Naive B cell (primary cell): ENCODE measurements at regions not wholly inside any gene's neighbourhood (a gene's known extent, or its start where the extent isn't known, plus 50 kb on each side); places are given as distances from the start of the nearest gene placed in this dataset.
"Not testable (repeated sequence)": the region's sequence is repeated elsewhere in the genome, so short reads cannot be mapped to it uniquely, and the experiment has no call there.

ENCODE experiments used
- ATAC-seq, 2 donors: fragments of 150-1000 bp; cut with Tn5 transposase; 2 replicates each; pipeline ENCODE4 v1.10.0; 2021; ENCODE audit warnings: low read depth in 2 of 2, mild to moderate bottlenecking in 2 of 2, moderate library complexity in 2 of 2
- DNase-seq: peaks from one replicate; pipeline ENCODE4 v3.0.0; 2022
- H3K27ac Mint-ChIP-seq, 6 donors: one replicate each; pipeline ENCODE4 v1.8.0; 2020 to 2022; ENCODE audit warnings: mild to moderate bottlenecking in 6 of 6, mixed read lengths in 6 of 6, moderate library complexity in 5 of 6, inconsistent platforms in 2 of 6
- H3K27me3 Mint-ChIP-seq, 3 donors: one replicate each; pipeline ENCODE4 v1.8.0; 2021 to 2022; ENCODE audit warnings: mixed read lengths in 3 of 3, mild to moderate bottlenecking in 1 of 3
- H3K36me3 Mint-ChIP-seq, 2 donors: one replicate each; pipeline ENCODE4 v1.8.0; 2020 to 2022; ENCODE audit warnings: mixed read lengths in 2 of 2, inconsistent platforms in 1 of 2, mild to moderate bottlenecking in 1 of 2
- H3K4me1 Mint-ChIP-seq, 3 donors: one replicate each; pipeline ENCODE4 v1.8.0; 2020 to 2022; ENCODE audit warnings: mixed read lengths in 3 of 3, inconsistent platforms in 1 of 3, mild to moderate bottlenecking in 1 of 3, moderate library complexity in 1 of 3
- H3K4me3 Mint-ChIP-seq, 8 donors: one replicate each; pipeline ENCODE4 v1.8.0; 2020 to 2022; ENCODE audit warnings: mild to moderate bottlenecking in 8 of 8, mixed read lengths in 8 of 8, moderate library complexity in 8 of 8, inconsistent platforms in 2 of 8
- H3K9me3 Mint-ChIP-seq, 7 donors: one replicate each; pipeline ENCODE4 v1.8.0; 2020 to 2022; ENCODE audit warnings: mixed read lengths in 7 of 7, mild to moderate bottlenecking in 5 of 7, inconsistent platforms in 2 of 7, moderate library complexity in 1 of 7

DNA sequence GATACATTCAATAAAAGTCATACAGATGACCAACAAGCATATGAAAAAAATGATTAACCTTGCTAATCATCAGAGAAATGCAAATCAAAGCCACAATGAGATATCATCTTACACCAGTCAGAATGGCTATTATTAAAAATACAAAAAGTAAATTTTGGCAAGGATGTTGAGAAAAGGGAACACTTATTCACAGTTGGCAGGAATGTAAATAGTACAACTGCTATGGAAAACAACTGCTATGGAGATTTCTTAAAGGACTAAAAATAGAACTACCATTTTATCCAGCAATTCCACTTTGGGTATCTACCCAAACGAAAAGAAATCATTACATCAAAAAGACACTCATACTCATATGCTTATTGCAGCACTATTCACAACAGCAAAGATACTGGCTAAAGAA, 1121.8 kb downstream of the TBL1XR1 start:
- peaks cover 1 to 13% (median 10%) of the 10 kb centered on the region in 7 donors for H3K9me3 Mint-ChIP-seq
- H3K4me1 Mint-ChIP-seq = no peaks in the 10 kb centered on the region
- no peak overlapping the region for H3K27ac Mint-ChIP-seq
- no peak overlapping the region for H3K4me3 Mint-ChIP-seq
- no peaks in the 10 kb centered on the region for H3K27me3 Mint-ChIP-seq
- DNase-seq = no peak
- no peak for ATAC-seq
- H3K36me3 Mint-ChIP-seq = no peaks in the 10 kb centered on the region

DNA sequence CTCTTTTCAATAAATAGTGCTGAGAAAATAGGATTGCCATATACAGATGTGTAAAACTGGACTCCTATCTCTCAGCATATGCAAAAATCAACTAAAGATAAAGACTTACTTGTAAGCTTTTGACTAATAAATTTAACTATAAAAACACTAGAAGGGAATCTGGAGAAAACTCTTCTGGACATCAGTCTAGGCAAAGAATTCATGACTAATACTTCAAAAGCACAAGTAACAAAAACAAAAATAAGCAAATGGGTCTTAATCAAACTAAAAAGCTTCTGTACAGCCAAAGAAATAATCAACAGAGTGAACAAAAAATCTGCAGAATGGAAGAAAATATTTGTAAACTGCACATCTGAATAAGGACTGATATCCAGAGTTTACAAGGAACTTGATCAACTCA, 1122.2 kb downstream of the TBL1XR1 start:
- no peaks in the 10 kb centered on the region for H3K4me1 Mint-ChIP-seq
- H3K27ac Mint-ChIP-seq = no peak overlapping the region
- H3K36me3 Mint-ChIP-seq = no peaks in the 10 kb centered on the region
- ATAC-seq = no peak
- no peaks in the 10 kb centered on the region for H3K27me3 Mint-ChIP-seq
- H3K9me3 Mint-ChIP-seq = peaks cover 1 to 13% (median 8%) of the 10 kb centered on the region in 7 donors
- DNase-seq = no peak
- no peak overlapping the region for H3K4me3 Mint-ChIP-seq

DNA sequence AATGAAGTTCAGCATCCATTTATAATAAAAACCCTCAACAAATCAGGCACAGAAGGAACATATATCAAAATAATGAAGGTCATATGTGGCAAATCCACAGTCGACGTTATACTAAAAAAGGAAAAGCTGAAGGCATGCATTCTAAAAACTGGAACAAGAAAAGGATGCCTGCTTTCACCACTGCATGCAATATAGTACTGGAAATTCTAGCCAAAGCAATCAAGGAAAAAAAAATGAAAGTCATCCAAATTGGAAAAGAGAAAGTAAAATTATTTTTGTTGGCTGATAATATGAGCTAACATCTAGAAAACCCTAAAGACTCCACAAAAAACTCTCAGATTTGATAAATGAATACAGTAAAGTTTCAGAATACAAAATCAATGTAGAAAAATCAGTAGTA, 1123.2 kb downstream of the TBL1XR1 start:
- Mint-ChIP-seq H3K27ac (no peak overlapping the region), H3K36me3 (no peaks in the 10 kb centered on the region), H3K27me3 (no peaks in the 10 kb centered on the region), H3K4me1 (no peaks in the 10 kb centered on the region), H3K9me3 (peaks cover 0 to 13% (median 5%) of the 10 kb centered on the region in 7 donors), H3K4me3 (no peak overlapping the region)
- ATAC-seq (no peak), DNase-seq (no peak)

DNA sequence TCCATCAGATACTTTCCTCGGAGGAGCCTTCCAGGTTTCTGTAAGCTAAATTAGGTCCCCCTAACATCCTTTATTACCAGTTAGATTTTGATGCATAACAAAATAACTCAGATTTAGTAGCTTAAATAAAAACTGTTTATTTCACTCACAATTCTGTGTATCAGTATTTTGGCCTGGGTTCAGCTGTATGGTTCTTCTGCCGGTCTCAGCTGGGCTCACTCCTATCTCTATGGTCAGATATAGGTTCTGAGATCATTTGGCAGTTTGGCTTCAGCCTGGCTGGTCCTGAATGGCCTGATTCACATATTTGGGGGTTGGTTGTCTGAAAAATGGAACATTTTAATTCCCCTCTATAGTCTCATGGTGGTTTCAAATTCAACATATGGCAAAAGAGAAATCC, 1125.3 kb downstream of the TBL1XR1 start:
- no peaks in the 10 kb centered on the region for H3K36me3 Mint-ChIP-seq
- DNase-seq = no peak
- no peak for ATAC-seq
- peaks cover 0 to 12% (median 4%) of the 10 kb centered on the region in 7 donors for H3K9me3 Mint-ChIP-seq
- H3K4me3 Mint-ChIP-seq = no peak overlapping the region
- no peaks in the 10 kb centered on the region for H3K27me3 Mint-ChIP-seq
- no peaks in the 10 kb centered on the region for H3K4me1 Mint-ChIP-seq
- H3K27ac Mint-ChIP-seq = no peak overlapping the region

DNA sequence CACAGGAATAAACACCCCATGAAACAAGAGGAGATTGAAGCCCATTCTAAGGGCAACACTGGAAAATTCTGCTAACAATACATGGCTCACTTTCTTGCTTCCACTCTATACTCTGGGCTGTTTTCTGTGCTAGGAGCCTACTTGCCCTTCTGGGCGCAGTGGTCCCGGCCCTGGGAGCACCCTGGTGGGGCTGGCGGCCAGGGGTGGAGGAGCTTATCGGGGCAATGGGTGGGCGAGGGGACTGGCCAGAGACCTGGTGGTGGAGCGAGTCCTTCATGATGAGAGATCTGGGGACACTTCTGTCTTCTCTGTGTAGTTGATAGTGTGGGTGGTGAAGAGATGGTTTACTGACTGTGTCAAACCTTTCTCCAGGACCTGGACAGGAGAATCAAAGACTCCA, 1128.5 kb downstream of the TBL1XR1 start:
- Mint-ChIP-seq H3K4me1 (no peaks in the 10 kb centered on the region), H3K9me3 (peaks cover 0 to 4% (median 0%) of the 10 kb centered on the region in 7 donors), H3K4me3 (no peak overlapping the region), H3K36me3 (no peaks in the 10 kb centered on the region), H3K27me3 (no peaks in the 10 kb centered on the region), H3K27ac (no peak overlapping the region)
- ATAC-seq (no peak), DNase-seq (no peak)

DNA sequence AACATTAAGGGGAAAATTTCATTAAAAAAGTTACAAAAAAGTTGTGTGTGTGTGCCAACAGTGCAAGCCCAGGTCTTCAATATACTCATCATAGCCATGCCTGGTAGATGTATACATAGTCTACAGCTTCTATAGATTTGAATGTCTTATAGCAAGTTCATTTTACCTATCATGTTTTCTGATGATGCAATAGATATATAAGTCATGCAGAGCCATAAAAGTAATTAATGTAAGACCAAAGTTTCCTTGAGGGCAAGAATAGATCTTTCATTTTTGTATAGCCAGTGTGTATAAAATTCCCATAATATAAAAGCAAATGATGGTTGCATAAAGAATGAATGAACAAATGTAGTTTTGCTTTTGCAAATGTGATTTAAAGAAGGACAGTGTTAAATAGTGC, 1138.4 kb downstream of the TBL1XR1 start:
- DNase-seq (no peak), ATAC-seq (no peak)
- Mint-ChIP-seq H3K4me3 (no peak overlapping the region), H3K27ac (no peak overlapping the region), H3K9me3 (peaks cover 0 to 11% (median 0%) of the 10 kb centered on the region in 7 donors), H3K4me1 (no peaks in the 10 kb centered on the region), H3K36me3 (no peaks in the 10 kb centered on the region), H3K27me3 (no peaks in the 10 kb centered on the region)

DNA sequence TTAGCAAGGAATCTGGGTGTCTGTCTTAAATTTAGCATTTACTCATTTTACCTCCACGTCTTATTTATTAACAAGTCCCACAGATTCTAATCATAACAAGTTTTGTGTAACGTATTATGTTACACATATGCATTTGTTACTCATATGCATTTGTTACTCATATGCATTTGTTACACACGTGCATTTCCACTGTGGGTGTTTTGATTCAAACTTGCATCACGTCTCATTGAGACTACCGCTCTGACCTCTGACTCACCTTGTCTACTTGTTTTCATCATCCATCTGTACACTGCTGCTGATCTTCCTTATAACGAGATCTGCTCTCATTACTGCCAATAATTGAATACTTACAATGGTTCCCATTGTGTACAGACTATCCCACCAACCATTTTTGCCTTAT, 1141.4 kb downstream of the TBL1XR1 start:
- Mint-ChIP-seq H3K36me3 (no peaks in the 10 kb centered on the region), H3K27me3 (no peaks in the 10 kb centered on the region), H3K9me3 (peaks cover 0 to 11% (median 0%) of the 10 kb centered on the region in 7 donors), H3K4me3 (no peak overlapping the region), H3K4me1 (no peaks in the 10 kb centered on the region), H3K27ac (no peak overlapping the region)
- DNase-seq (no peak), ATAC-seq (no peak)

DNA sequence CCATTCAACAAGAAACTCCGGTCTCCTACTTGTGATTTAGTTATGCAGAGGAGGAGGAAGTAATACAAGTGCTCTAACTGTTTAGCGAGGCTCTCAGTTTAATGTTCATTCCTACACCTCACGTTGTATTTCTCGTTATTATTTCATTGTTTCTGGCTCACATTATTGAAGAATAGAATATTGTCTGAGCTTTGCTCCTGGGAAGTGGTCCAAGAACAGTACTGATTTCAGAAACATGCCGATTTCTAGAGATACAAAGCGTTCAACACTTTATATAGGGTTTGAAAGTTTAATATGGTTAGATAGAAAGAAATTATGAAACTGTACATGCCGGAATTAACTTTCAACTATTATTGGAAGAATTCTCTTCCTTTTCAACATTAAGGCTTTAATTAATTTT, 1145.5 kb downstream of the TBL1XR1 start:
- Mint-ChIP-seq H3K9me3 (peaks cover 0 to 11% (median 0%) of the 10 kb centered on the region in 7 donors), H3K27me3 (no peaks in the 10 kb centered on the region), H3K36me3 (no peaks in the 10 kb centered on the region), H3K4me1 (no peaks in the 10 kb centered on the region), H3K27ac (no peak overlapping the region), H3K4me3 (no peak overlapping the region)
- ATAC-seq (no peak), DNase-seq (no peak)

DNA sequence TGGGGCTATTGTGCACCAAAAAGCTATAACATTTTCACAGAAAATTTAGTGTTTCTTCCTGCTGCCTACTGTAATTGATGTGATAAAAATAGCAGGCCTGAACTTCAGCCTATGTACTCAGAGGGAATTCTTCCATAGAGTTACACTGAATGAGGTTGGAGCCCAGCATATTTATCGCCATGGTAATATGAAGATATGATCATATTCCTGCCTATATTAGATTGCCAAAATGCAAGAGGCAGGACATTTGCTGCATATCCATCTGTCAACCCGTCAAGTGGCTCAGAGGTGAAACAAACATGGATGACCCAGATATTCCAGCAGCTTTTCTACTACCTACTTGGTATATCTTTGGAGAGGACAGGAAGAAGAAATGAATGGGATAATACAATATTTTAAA, 1150.6 kb downstream of the TBL1XR1 start:
- peaks cover 0 to 8% (median 2%) of the 10 kb centered on the region in 7 donors for H3K9me3 Mint-ChIP-seq
- DNase-seq (no peak), ATAC-seq (no peak)
- H3K27me3 Mint-ChIP-seq = no peaks in the 10 kb centered on the region
- no peaks in the 10 kb centered on the region for H3K36me3 Mint-ChIP-seq
- no peak overlapping the region for H3K27ac Mint-ChIP-seq
- no peaks in the 10 kb centered on the region for H3K4me1 Mint-ChIP-seq
- no peak overlapping the region for H3K4me3 Mint-ChIP-seq

DNA sequence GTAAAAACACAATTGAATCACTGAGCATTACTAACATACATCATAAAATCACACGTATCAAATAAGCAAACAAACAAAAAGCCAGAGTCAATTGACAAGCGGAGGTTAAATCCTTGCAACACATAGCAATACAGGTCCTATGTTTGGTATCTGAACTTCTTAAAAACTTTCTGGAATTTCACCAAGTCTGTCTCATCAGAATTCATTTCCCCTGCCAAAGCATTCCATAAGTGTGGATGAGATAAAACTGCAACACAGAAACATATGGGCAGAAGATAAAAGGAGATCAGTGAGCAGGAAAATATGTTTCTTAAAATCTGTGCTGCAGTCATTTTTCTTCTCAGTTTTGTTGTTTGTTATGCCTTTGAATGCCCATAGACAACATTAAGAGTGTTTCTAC, 1155.5 kb downstream of the TBL1XR1 start:
- no peaks in the 10 kb centered on the region for H3K4me1 Mint-ChIP-seq
- no peaks in the 10 kb centered on the region for H3K27me3 Mint-ChIP-seq
- no peak overlapping the region for H3K4me3 Mint-ChIP-seq
- ATAC-seq (no peak), DNase-seq (no peak)
- no peak overlapping the region for H3K27ac Mint-ChIP-seq
- no peaks in the 10 kb centered on the region for H3K36me3 Mint-ChIP-seq
- peaks cover 0 to 9% (median 3%) of the 10 kb centered on the region in 7 donors for H3K9me3 Mint-ChIP-seq

DNA sequence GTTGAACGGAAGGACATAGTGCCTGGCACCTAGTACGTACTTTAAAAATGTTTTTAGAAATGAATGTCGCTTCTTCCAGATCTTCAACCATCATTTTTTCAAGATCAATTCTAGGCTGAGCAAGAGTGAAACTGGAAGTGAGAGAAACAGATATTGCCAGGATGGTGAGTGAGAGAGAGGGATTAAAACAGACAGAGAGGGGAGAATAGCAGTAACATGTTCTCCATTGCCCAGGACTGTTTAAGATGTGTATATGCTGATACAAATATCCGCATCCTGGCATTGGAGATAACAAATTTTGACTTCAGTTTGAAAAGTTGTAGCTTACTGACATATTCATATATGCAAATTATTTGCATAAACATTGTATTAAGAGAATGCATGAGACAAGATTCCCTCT, 1156.1 kb downstream of the TBL1XR1 start:
- no peak overlapping the region for H3K27ac Mint-ChIP-seq
- H3K36me3 Mint-ChIP-seq = no peaks in the 10 kb centered on the region
- DNase-seq (no peak), ATAC-seq (no peak)
- H3K4me3 Mint-ChIP-seq = no peak overlapping the region
- H3K4me1 Mint-ChIP-seq = no peaks in the 10 kb centered on the region
- no peaks in the 10 kb centered on the region for H3K27me3 Mint-ChIP-seq
- peaks cover 0 to 9% (median 4%) of the 10 kb centered on the region in 7 donors for H3K9me3 Mint-ChIP-seq

DNA sequence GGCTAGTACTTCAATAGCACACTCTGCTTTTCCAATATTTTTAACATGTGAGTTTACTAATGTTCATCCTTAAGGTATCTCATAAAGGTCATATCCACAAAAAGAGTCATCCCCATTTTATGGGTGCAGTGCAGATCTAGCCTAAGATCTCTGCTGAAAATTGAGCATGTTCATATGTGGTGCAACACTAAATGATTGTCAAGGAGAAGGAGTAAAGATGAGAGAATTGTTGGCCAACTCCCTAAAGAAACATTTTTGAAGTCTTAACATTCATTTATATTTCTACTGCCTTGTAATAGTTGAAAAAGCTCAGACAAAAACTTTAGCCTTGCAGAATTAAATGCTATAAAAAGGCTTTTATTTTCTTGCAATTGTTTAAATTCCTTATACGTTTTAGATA, 1159.6 kb downstream of the TBL1XR1 start:
- Mint-ChIP-seq H3K27ac (no peak overlapping the region), H3K9me3 (peaks cover 0 to 14% (median 7%) of the 10 kb centered on the region in 7 donors), H3K36me3 (no peaks in the 10 kb centered on the region), H3K4me3 (no peak overlapping the region), H3K4me1 (no peaks in the 10 kb centered on the region), H3K27me3 (no peaks in the 10 kb centered on the region)
- DNase-seq (no peak), ATAC-seq (no peak)

DNA sequence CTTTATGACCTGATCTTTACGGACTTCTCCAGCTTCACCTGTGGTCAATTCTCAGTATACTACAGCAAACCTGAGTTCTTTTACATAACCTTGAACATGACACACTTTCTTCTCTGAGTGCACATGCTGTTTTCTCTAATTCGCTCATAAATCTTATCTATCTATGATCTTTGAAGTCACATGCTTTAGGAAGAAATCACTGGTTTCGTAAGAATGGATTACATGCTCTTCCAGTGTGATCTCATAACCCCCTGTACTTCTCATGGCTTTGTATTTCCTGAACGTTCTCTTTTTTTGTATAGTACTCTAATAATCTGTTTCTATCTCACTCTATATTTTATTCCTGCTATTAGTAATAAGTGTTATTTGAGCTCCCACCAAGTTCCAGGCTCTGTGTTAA, 1165.2 kb downstream of the TBL1XR1 start:
- no peaks in the 10 kb centered on the region for H3K27me3 Mint-ChIP-seq
- H3K36me3 Mint-ChIP-seq = no peaks in the 10 kb centered on the region
- ATAC-seq (no peak), DNase-seq (no peak)
- H3K4me3 Mint-ChIP-seq = no peak overlapping the region
- peaks cover 0 to 11% (median 4%) of the 10 kb centered on the region in 7 donors for H3K9me3 Mint-ChIP-seq
- no peaks in the 10 kb centered on the region for H3K4me1 Mint-ChIP-seq
- no peak overlapping the region for H3K27ac Mint-ChIP-seq

DNA sequence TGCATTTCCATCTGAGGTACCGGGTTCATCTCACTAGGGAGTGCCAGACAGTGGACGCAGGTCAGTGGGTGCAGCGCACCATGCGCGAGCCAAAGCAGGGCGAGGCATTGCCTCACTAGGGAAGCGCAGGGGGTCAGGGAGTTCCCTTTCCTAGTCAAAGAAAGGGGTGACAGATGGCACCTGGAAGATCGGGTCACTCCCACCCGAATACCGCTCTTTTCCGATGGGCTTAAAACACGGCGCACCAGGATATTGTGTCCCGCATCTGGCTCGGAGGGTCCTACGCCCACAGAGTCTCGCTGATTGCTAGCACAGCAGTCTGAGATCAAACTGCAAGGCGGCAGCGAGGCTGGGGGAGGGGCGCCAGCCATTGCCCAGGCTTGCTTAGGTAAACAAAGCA, 1157.1 kb downstream of the NAALADL2 start:
- not testable (repeated sequence) for H3K4me1 Mint-ChIP-seq, H3K27ac Mint-ChIP-seq, DNase-seq, H3K27me3 Mint-ChIP-seq, H3K4me3 Mint-ChIP-seq, ATAC-seq, H3K36me3 Mint-ChIP-seq
- peaks cover 0 to 10% (median 6%) of the 10 kb centered on the region in 7 donors for H3K9me3 Mint-ChIP-seq

DNA sequence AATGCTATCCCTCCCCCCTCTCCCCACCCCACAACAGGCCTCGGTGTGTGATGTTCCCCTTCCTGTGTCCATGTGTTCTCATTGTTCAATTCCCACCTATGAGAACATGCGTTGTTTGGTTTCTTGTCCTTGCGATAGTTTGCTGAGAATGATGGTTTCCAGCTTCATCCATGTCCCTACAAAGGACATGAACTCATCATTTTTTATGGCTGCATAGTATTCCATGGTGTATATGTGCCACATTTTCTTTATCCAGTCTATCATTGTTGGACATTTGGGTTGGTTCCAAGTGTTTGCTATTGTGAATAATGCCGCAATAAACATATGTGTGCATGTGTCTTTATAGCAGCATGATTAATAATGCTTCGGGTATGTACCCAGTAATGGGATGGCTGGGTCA, 1156.1 kb downstream of the NAALADL2 start:
- H3K27ac Mint-ChIP-seq, H3K4me1 Mint-ChIP-seq, H3K27me3 Mint-ChIP-seq, ATAC-seq, DNase-seq, H3K36me3 Mint-ChIP-seq, H3K4me3 Mint-ChIP-seq: not testable (repeated sequence)
- peaks cover 0 to 13% (median 6%) of the 10 kb centered on the region in 7 donors for H3K9me3 Mint-ChIP-seq
